LNCaP clone FGC (cell line): ENCODE measurements at regions not wholly inside any gene's neighbourhood (a gene's known extent, or its start where the extent isn't known, plus 50 kb on each side); places are given as distances from the start of the nearest gene placed in this dataset.
"Not testable (repeated sequence)": the region's sequence is repeated elsewhere in the genome, so short reads cannot be mapped to it uniquely, and the experiment has no call there.

Source experiments
- DNase-seq: peaks from one replicate; pipeline ENCODE4 v3.0.0-alpha.2; 2011; ENCODE audit warnings: low read depth
- H3K4me3 ChIP-seq: 2 replicates; pipeline ENCODE4 v1.5.1; 2011; ENCODE audit warnings: mild to moderate bottlenecking, low read depth, low read length, control low read depth
- TF ChIP-seq, protein P1 (sequence below): IDR thresholded peaks from 2 replicates; pipeline ENCODE4 v1.5.1; 2012; ENCODE audit warnings: mild to moderate bottlenecking; ENCODE audit not compliant: control insufficient read depth, insufficient read depth; ENCODE audit errors: extremely low read depth

DNA sequence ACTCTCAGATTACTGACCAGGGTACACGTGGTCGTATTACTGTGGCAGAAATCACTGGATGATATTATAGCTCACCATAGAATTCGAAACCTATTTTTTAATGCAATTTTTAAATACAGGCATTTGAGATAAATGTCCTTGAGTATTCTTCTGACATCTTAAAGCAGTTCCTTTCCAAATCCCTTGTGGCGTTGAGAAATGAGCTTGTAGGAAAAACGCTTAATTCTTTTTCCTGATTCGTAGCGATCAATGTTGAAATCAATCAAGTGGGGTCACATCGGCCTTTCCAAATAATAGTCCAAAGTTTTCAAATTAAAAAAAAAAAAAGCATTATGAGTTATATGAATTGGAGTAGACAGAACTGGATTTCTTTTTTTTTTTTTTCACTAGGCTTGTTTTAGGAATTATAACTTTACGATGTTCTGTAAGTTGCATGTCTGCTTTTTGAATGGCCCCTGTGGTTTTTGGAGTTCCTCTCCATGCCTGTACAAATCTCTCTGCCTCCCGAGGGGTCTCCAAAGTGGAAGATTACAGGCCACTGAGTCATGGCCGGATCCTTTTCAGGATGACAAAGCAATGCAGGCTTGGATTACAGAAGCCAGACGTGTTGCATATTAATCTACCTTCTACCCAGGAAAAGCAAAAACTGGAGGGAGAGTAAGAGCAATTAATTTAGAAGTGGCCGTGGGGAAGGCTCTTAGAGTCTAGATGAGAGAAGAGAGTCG, 226.1 kb downstream of the SHOX start:
- H3K4me3 ChIP-seq = no peak overlapping the region
- TF ChIP-seq, protein P1, sequence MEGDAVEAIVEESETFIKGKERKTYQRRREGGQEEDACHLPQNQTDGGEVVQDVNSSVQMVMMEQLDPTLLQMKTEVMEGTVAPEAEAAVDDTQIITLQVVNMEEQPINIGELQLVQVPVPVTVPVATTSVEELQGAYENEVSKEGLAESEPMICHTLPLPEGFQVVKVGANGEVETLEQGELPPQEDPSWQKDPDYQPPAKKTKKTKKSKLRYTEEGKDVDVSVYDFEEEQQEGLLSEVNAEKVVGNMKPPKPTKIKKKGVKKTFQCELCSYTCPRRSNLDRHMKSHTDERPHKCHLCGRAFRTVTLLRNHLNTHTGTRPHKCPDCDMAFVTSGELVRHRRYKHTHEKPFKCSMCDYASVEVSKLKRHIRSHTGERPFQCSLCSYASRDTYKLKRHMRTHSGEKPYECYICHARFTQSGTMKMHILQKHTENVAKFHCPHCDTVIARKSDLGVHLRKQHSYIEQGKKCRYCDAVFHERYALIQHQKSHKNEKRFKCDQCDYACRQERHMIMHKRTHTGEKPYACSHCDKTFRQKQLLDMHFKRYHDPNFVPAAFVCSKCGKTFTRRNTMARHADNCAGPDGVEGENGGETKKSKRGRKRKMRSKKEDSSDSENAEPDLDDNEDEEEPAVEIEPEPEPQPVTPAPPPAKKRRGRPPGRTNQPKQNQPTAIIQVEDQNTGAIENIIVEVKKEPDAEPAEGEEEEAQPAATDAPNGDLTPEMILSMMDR = no peak
- DNase-seq = no peak

DNA sequence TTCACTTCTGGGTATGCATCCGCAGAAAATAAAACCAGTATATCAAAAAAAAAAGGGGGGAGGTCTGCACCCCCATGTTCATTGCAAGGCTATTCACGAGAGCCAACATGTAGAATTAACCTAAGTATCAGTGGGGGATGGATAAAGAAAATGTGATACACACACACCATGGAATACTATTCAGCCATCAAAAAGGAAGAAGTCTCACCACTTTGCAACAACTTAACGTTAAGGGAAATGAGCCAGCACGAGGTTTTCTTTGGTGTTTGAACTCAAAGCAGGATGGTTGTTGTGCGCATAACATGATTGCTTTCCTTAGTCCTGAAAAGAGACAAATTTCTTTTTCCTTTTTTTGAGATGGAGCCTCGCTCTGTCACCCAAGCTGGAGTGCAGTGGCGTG, 222.7 kb downstream of the SHOX start:
- TF ChIP-seq, protein P1 = no peak
- H3K4me3 ChIP-seq = no peak overlapping the region
- DNase-seq = no peak

DNA sequence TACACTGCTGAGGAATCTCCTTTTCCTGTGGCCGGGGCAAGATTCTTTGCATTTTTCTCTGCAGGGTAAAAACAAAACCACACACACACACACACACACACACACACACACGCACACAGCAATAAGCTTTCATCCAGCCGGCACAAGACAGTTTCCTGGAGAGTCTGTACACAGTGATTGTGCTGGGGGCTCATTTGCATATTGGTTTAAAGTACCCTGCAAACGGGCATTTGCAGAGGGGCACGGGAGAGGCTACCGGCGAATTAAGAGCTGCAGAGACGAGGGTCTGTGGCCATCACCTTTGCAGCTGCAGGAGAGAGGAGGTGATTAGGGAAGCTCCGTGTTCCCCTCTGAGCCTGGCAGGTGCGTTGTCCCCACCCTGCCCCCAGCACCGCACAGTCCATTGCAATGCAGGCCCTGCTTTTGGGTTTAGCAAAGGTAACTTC, 219.9 kb downstream of the SHOX start:
- H3K4me3 ChIP-seq = no peak overlapping the region
- TF ChIP-seq, protein P1 = no peak
- no peak for DNase-seq

DNA sequence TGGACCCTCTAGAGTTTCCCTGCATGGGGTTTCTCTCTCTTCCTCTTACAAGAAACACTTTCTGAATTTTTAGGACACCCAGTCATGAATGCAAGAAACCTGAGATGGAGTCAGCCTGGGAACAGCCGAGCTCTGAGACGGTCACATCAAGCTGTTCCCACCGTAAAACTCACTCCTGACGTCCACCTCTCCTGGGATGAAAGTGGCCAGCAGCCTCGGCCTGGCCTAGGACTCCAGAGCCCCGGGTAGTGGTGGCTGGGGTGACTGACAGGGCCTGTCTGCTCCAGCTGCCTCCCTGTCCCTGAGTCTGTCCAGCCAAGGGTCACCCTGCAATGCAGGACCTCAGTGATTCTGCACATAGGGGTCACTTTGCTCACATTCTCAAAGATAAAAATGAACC, 217.8 kb downstream of the SHOX start:
- TF ChIP-seq, protein P1 = no peak
- no peak for DNase-seq
- H3K4me3 ChIP-seq = no peak overlapping the region

DNA sequence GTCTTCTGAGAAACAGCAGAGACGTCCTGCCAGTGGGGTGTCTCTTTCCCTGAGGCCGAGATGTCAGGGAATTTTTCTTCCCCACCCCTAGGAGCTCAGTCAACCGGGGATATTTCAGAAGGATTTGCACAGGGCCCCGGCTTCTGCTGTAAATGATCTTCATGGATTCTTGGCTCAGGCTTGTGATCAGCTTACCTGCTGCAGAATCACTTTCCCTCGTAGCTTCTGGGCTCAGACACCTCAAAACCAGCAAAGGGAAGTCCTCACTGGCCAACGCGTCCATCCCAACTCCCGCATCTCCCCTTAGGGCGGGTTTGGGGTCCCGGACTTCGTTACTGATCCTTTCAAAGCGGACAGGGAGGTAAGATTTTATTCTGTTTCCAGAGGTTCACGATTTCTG, 212.7 kb downstream of the SHOX start:
- TF ChIP-seq, protein P1 = no peak
- H3K4me3 ChIP-seq = no peak overlapping the region
- DNase-seq = no peak

DNA sequence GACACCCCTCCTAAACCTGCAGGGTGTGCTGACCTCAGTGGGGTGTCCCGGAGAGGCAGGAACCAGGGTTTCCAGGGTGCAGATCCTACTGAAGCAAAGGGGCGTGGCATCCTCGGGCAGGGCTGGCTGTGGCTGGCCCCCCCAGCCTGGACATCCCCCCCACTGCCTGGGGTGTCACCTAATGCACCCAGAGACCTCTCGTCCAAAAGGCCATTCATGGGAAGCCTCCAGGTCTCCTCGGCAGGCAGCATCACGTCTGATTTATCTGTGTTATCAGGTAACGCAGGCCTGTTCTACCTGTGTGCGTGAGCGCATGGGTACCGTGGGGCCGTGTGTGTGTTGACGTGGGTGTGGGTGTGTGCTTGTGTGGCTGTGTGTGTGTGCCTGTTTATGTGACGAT, 210.0 kb downstream of the SHOX start:
- no peak overlapping the region for H3K4me3 ChIP-seq
- no peak for DNase-seq
- TF ChIP-seq, protein P1 = no peak

DNA sequence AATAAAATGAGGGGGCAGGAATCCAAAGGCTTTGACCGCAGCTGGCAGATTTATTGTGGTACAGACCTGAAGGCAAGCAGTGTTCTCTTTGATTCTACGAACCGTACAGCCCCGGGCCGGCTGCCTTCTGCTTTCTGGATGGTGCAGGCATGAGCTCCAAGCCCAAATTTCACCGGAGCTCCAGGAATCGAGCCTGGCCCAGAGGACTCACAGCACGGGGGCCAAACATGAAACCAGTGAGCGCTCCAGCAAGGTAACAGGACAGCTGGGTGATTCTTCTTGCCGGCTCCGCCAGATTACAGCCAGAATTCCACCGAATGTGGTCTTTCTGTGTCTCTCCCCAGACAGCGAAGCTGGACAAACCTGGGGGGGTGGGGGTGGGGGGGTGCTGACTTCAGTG, 208.1 kb downstream of the SHOX start:
- not testable (repeated sequence) for H3K4me3 ChIP-seq, DNase-seq

DNA sequence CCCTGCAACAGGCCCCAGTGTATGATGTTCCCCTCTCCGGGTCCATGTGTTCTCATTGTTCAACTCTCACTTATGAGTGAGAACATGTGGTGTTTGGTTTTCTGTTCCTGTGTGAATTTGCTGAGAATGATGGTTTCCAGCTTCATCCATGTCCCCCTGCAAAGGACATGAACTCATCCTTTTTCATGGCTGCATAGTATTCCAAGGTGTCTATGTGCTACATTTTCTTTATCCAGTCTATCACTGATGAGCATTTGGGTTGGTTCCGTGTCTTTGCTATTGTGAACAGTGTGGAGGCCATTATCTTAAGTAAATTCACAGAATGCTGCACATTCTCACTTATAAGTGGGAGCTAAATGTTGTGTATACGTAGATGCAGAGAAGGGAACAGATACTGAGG, 205.3 kb downstream of the SHOX start:
- not testable (repeated sequence) for DNase-seq, H3K4me3 ChIP-seq
